MM.1S (cell line): ENCODE measurements at regions not wholly inside any gene's neighbourhood (a gene's known extent, or its start where the extent isn't known, plus 50 kb on each side); places are given as distances from the start of the nearest gene placed in this dataset.

ENCODE experiments used
- EZH2 ChIP-seq: fragments of 300-600 bp; sonication (generic); optimal IDR thresholded peaks from 2 replicates; pipeline ENCODE3; 2017; ENCODE audit warnings: low read depth, mild to moderate bottlenecking, antibody characterized with exemption, low read length, mixed read lengths
- EZH2phosphoT487 ChIP-seq: fragments of 300-600 bp; sonication (generic); IDR thresholded peaks from 2 replicates; pipeline ENCODE4 v1.6.1; 2018; ENCODE audit warnings: antibody characterized with exemption, low read length
- TF ChIP-seq, protein P1 (sequence below): fragments of 300-600 bp; sonication (generic); IDR thresholded peaks from 2 replicates; pipeline ENCODE4 v1.5.1; 2016; ENCODE audit warnings: antibody characterized with exemption, low read length, mixed read lengths

GRCh38 chr7:24466168-24466768, 107.0 kb upstream of the PALS2 start:
- TF ChIP-seq, protein P1, sequence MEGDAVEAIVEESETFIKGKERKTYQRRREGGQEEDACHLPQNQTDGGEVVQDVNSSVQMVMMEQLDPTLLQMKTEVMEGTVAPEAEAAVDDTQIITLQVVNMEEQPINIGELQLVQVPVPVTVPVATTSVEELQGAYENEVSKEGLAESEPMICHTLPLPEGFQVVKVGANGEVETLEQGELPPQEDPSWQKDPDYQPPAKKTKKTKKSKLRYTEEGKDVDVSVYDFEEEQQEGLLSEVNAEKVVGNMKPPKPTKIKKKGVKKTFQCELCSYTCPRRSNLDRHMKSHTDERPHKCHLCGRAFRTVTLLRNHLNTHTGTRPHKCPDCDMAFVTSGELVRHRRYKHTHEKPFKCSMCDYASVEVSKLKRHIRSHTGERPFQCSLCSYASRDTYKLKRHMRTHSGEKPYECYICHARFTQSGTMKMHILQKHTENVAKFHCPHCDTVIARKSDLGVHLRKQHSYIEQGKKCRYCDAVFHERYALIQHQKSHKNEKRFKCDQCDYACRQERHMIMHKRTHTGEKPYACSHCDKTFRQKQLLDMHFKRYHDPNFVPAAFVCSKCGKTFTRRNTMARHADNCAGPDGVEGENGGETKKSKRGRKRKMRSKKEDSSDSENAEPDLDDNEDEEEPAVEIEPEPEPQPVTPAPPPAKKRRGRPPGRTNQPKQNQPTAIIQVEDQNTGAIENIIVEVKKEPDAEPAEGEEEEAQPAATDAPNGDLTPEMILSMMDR, result no peak
- no peak for TF ChIP-seq EZH2
- no peak for TF ChIP-seq EZH2phosphoT487
